HepG2 (cell line): ENCODE measurements at regions not wholly inside any gene's neighbourhood (a gene's known extent, or its start where the extent isn't known, plus 50 kb on each side); places are given as distances from the start of the nearest gene placed in this dataset.

Experiments
- ATAC-seq: fragments of 200-7000 bp; cut with Tn5 transposase; 3 replicates; pipeline ENCODE4 v1.9.1; 2020; ENCODE audit warnings: mild to moderate bottlenecking, moderate library complexity
- BruUV-seq: library from RNA; stranded (reverse); fragments of 400-500 nt; replicated peaks from 2 replicates; lab custom pipeline; 2021; lab: Mats Ljungman, UMichigan
- CTCF ChIA-PET: fragments of 300-600 bp; formaldehyde crosslinking; extraction: SDS; loops from one replicate; lab custom pipeline; 2021; ENCODE audit warnings: low total read pairs, inconsistent platforms, low intra/inter-chr PET ratio; lab: Yijun Ruan, JAX
- POLR2A ChIA-PET: fragments of 350-600 bp; sonication (Branson Sonifier 250); formaldehyde crosslinking; loops from one replicate; lab custom pipeline; 2020; ENCODE audit warnings: antibody characterized with exemption, inconsistent platforms; lab: Yijun Ruan, JAX
- DNase-seq: peaks from one replicate; pipeline ENCODE4 v3.0.0-alpha.2; 2015; ENCODE audit warnings: low spot score
- FAIRE-seq: peaks from 3 replicates; lab custom pipeline; 2011; peaks lifted over from hg19 to GRCh38; lab: Jason Lieb, UNC
- H2AFZ ChIP-seq: one replicate; pipeline ENCODE4 v1.6.1; 2011; ENCODE audit warnings: low read length, inconsistent platforms
- H3K27ac ChIP-seq: fragments of 300-600 bp; 3 replicates; pipeline ENCODE4 v1.8.0; 2011; ENCODE audit warnings: mixed run types, mild to moderate bottlenecking, mixed read lengths, low read length, inconsistent platforms; ENCODE audit not compliant: insufficient read depth; ENCODE audit errors: extremely low read length
- H3K27me3 ChIP-seq, 2 experiments: fragments of 200-600 bp in 1 of 2; 2 replicates in 1 of 2; 3 replicates in 1 of 2; pipeline versions ENCODE4 v1.6.0 to v1.8.0; 2011; ENCODE audit warnings: low read length in 2 of 2, mild to moderate bottlenecking in 2 of 2, moderate library complexity in 2 of 2, inconsistent platforms in 1 of 2; ENCODE audit not compliant: insufficient read depth in 2 of 2, control insufficient read depth in 1 of 2
- H3K36me3 ChIP-seq, 2 experiments: fragments of 200-600 bp in 1 of 2; replicated peaks in 1 of 2; 2 replicates in 1 of 2; 3 replicates in 1 of 2; pipeline versions ENCODE4 v1.5.1 to v1.8.0; 2011; ENCODE audit warnings: low read length in 2 of 2, inconsistent platforms in 1 of 2; ENCODE audit not compliant: insufficient read depth in 2 of 2, control insufficient read depth in 1 of 2
- H3K4me1 ChIP-seq: 2 replicates; pipeline ENCODE4 v1.5.1; 2012; ENCODE audit warnings: low read length, inconsistent platforms; ENCODE audit not compliant: insufficient read depth
- H3K4me2 ChIP-seq: 2 replicates; pipeline ENCODE4 v1.6.0; 2011; ENCODE audit warnings: low read depth, low read length, inconsistent platforms
- H3K4me3 ChIP-seq, 3 experiments: fragments of 200-600 bp in 1 of 3; sonication (generic), shearing (Covaris generic) in 1 of 3; replicated peaks in 1 of 3; 2 replicates each; pipeline ENCODE4 v1.5.1; 2011 to 2016; ENCODE audit warnings: low read length in 3 of 3, inconsistent platforms in 2 of 3, low read depth in 2 of 3, mild to moderate bottlenecking in 2 of 3, control low read depth in 1 of 3, mixed read lengths in 1 of 3; ENCODE audit not compliant: insufficient read depth in 1 of 3
- H3K79me2 ChIP-seq: one replicate; pipeline ENCODE4 v1.6.1; 2011; ENCODE audit warnings: low read length, inconsistent platforms; ENCODE audit not compliant: insufficient read depth
- H3K9ac ChIP-seq: 2 replicates; pipeline ENCODE4 v1.6.0; 2011; ENCODE audit warnings: mild to moderate bottlenecking, low read depth, low read length, inconsistent platforms; ENCODE audit not compliant: insufficient read depth
- H3K9me3 ChIP-seq: 2 replicates; pipeline ENCODE4 v1.5.1; 2012; ENCODE audit warnings: mild to moderate bottlenecking, low read length
- H4K20me1 ChIP-seq: 2 replicates; pipeline ENCODE4 v1.6.0; 2011; ENCODE audit warnings: inconsistent platforms, mild to moderate bottlenecking, low read length, moderate library complexity; ENCODE audit not compliant: insufficient read depth
- CHD2 ChIP-seq: IDR thresholded peaks from 2 replicates; pipeline ENCODE4 v1.6.1; 2011; ENCODE audit warnings: low read depth, low read length, improper control_type of control experiment
- ERF ChIP-seq: IDR thresholded peaks from 2 replicates; pipeline ENCODE4 v1.6.1; 2018; ENCODE audit warnings: missing biosample characterization, missing genetic modification reagents
- GZF1 ChIP-seq: sonication (generic); formaldehyde crosslinking; IDR thresholded peaks from 2 replicates; pipeline ENCODE4 v1.5.1; 2020; ENCODE audit warnings: mild to moderate bottlenecking, missing genetic modification reagents
- HDAC1 ChIP-seq: sonication (generic); formaldehyde crosslinking; IDR thresholded peaks from 2 replicates; pipeline ENCODE4 v1.5.1; 2020; ENCODE audit warnings: mild to moderate bottlenecking, missing genetic modification reagents
- IKZF4 ChIP-seq: sonication (generic); formaldehyde crosslinking; IDR thresholded peaks from 2 replicates; pipeline ENCODE4 v1.5.1; 2020; ENCODE audit warnings: borderline replicate concordance, mild to moderate bottlenecking, low read depth, missing genetic modification reagents; ENCODE audit errors: not compliant biosample characterization
- NCOA2 ChIP-seq: sonication (generic); formaldehyde crosslinking; IDR thresholded peaks from 2 replicates; pipeline ENCODE4 v1.8.0; 2022; ENCODE audit warnings: inconsistent platforms
- TBX3 ChIP-seq: fragments of 450-650 bp; IDR thresholded peaks from 2 replicates; pipeline ENCODE4 v1.6.1; 2017; ENCODE audit warnings: antibody characterized with exemption, mild to moderate bottlenecking, inconsistent platforms, borderline replicate concordance
- ZFP36 ChIP-seq: fragments of 150-350 bp; IDR thresholded peaks from 2 replicates; pipeline ENCODE4 v1.6.1; 2018; ENCODE audit warnings: borderline replicate concordance, low read length, low read depth; ENCODE audit not compliant: partially characterized antibody
- ZFP37 ChIP-seq: sonication (generic); formaldehyde crosslinking; IDR thresholded peaks from 2 replicates; pipeline ENCODE4 v1.4.0; 2020; ENCODE audit warnings: missing genetic modification reagents, borderline replicate concordance
- ZNF292 ChIP-seq: sonication (generic); formaldehyde crosslinking; IDR thresholded peaks from 2 replicates; pipeline ENCODE4 v1.8.1; 2022; ENCODE audit warnings: mild to moderate bottlenecking, low read depth, missing genetic modification reagents, borderline replicate concordance
- ZNF496 ChIP-seq: sonication (generic); formaldehyde crosslinking; IDR thresholded peaks from 2 replicates; pipeline ENCODE4 v1.8.1; 2023; ENCODE audit warnings: mild to moderate bottlenecking, moderate library complexity, missing genetic modification reagents; ENCODE audit not compliant: insufficient replicate concordance
- ZNF552 ChIP-seq: sonication (generic); formaldehyde crosslinking; IDR thresholded peaks from 2 replicates; pipeline ENCODE4 v1.9.0; 2022; ENCODE audit warnings: missing genetic modification reagents, mild to moderate bottlenecking, borderline replicate concordance
- ZNF563 ChIP-seq: sonication (generic); formaldehyde crosslinking; IDR thresholded peaks from 2 replicates; pipeline ENCODE4 v1.8.0; 2022; ENCODE audit warnings: mild to moderate bottlenecking, moderate library complexity, missing genetic modification reagents
- ZZZ3 ChIP-seq: sonication (generic); formaldehyde crosslinking; IDR thresholded peaks from 2 replicates; pipeline ENCODE4 v1.4.0; 2020; ENCODE audit warnings: missing genetic modification reagents, mild to moderate bottlenecking, borderline replicate concordance
- WGBS: methylation state at CpG from one replicate; pipeline ENCODE4 v1.1.6; 2017; ENCODE audit warnings: low lambda C conversion rate; 5-methylcytosine and 5-hydroxymethylcytosine counted together
- in situ Hi-C: cut with HindIII; loops from 2 replicates; pipeline ENCODE4 v1.10.0; 2017; ENCODE audit warnings: low pct_unique_long_range_greater_than_20kb; ENCODE audit not compliant: extremely low pct_ligation_motif_present
- intact Hi-C: fragments of 100-400 bp; cut with micrococcal nuclease; formaldehyde crosslinking; loops from one replicate; pipeline ENCODE4 v1.10.0; 2022; ENCODE audit not compliant: unreplicated experiment
- TF ChIP-seq, protein P1 (sequence below): sonication (generic); formaldehyde crosslinking; IDR thresholded peaks from 2 replicates; pipeline ENCODE4 v1.9.0; 2021; ENCODE audit warnings: missing genetic modification reagents, borderline replicate concordance
- TF ChIP-seq, protein P2 (sequence below): sonication (generic); formaldehyde crosslinking; IDR thresholded peaks from 2 replicates; pipeline ENCODE4 v1.5.0; 2020; ENCODE audit warnings: mild to moderate bottlenecking, missing genetic modification reagents
- TF ChIP-seq, protein P3 (sequence below): sonication (generic); formaldehyde crosslinking; IDR thresholded peaks from 2 replicates; pipeline ENCODE4 v1.8.1; 2022; ENCODE audit warnings: low read depth, mild to moderate bottlenecking, missing genetic modification reagents

DNA sequence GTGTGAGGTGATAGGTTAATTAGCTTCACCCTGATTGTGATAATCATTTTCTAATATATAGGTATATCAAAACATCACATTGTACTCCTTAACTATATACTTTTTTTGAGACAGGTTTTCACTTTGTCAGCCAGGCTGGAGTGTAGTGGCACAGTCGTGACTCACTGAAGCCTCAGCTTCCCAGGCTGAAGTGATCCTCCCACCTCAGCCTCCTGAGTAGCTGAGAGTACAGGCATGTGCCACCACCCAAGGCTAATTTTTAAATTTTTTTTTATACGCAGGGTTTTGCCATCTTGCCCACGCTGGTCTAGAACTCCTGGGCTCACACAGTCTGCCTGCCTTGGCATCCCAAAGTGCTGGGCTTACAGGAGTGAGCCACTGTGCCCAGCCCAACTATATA lies 455.3 kb upstream of the MAF start (continued):
- TF ChIP-seq ZFP37: no peak
- TF ChIP-seq, protein P1, sequence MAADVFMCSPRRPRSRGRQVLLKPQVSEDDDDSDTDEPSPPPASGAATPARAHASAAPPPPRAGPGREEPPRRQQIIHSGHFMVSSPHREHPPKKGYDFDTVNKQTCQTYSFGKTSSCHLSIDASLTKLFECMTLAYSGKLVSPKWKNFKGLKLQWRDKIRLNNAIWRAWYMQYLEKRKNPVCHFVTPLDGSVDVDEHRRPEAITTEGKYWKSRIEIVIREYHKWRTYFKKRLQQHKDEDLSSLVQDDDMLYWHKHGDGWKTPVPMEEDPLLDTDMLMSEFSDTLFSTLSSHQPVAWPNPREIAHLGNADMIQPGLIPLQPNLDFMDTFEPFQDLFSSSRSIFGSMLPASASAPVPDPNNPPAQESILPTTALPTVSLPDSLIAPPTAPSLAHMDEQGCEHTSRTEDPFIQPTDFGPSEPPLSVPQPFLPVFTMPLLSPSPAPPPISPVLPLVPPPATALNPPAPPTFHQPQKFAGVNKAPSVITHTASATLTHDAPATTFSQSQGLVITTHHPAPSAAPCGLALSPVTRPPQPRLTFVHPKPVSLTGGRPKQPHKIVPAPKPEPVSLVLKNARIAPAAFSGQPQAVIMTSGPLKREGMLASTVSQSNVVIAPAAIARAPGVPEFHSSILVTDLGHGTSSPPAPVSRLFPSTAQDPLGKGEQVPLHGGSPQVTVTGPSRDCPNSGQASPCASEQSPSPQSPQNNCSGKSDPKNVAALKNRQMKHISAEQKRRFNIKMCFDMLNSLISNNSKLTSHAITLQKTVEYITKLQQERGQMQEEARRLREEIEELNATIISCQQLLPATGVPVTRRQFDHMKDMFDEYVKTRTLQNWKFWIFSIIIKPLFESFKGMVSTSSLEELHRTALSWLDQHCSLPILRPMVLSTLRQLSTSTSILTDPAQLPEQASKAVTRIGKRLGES (CRISPR knock-in tag): no peak
- TF ChIP-seq HDAC1: no peak
- TF ChIP-seq, all 625 proteins: peak for 0

DNA sequence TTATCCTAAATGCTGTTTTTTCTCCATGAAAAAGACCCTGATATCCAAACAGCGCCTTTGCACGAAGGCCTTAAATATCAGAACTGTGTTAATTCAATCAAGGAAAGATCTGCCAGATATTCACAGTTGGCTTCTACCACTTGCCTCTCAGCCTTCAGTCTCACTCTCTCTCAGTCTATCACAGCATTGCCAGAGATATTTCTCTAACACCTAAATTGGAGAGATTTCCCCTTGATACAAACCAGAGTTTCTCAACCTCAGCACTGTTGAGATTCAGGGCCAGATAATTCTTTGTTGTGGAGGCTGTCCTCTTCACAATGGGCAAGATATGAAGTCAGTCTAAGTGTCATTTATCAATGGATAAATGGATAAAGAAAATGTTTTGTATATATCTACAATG lies 454.1 kb upstream of the MAF start:
- Histone ChIP-seq H4K20me1 (no peaks in the 10 kb centered on the region), H3K27me3 (no peaks in the 10 kb centered on the region; a peak in 1 of 5 replicates), H3K4me2 (no peak overlapping the region), H3K27ac (no peak overlapping the region), H3K4me1 (no peaks in the 10 kb centered on the region), H3K79me2 (no peaks in the 10 kb centered on the region), H3K9ac (no peak overlapping the region), H3K36me3 (no peaks in the 10 kb centered on the region), H3K9me3 (no peaks in the 10 kb centered on the region), H2AFZ (no peak overlapping the region), H3K4me3 (no peak overlapping the region)
- DNase-seq: no peak
- ChIA-PET POLR2A (no interaction called here), CTCF (no interaction called here)
- 27% methylated on average over 2 of the region's 2 CpGs for WGBS
- no peak for FAIRE-seq
- in situ Hi-C loops (no loop called here), intact Hi-C loops (no loop called here)
- BruUV-seq: no TSS peak
- ATAC-seq: no peak
- TF ChIP-seq TBX3 (no peak), ZNF563 (CRISPR knock-in tag) (no peak), CHD2 (no peak), GZF1 (CRISPR knock-in tag) (no peak), ZNF496 (CRISPR knock-in tag) (no peak), ZFP36 (no peak), ZNF292 (no peak), NCOA2 (no peak), ZZZ3 (no peak), ERF (CRISPR knock-in tag) (no peak), ZNF552 (CRISPR knock-in tag) (no peak), IKZF4 (CRISPR knock-in tag) (no peak)
- TF ChIP-seq, protein P2, sequence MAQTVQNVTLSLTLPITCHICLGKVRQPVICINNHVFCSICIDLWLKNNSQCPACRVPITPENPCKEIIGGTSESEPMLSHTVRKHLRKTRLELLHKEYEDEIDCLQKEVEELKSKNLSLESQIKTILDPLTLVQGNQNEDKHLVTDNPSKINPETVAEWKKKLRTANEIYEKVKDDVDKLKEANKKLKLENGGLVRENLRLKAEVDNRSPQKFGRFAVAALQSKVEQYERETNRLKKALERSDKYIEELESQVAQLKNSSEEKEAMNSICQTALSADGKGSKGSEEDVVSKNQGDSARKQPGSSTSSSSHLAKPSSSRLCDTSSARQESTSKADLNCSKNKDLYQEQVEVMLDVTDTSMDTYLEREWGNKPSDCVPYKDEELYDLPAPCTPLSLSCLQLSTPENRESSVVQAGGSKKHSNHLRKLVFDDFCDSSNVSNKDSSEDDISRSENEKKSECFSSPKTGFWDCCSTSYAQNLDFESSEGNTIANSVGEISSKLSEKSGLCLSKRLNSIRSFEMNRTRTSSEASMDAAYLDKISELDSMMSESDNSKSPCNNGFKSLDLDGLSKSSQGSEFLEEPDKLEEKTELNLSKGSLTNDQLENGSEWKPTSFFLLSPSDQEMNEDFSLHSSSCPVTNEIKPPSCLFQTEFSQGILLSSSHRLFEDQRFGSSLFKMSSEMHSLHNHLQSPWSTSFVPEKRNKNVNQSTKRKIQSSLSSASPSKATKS (CRISPR knock-in tag): no peak
- TF ChIP-seq, protein P3, sequence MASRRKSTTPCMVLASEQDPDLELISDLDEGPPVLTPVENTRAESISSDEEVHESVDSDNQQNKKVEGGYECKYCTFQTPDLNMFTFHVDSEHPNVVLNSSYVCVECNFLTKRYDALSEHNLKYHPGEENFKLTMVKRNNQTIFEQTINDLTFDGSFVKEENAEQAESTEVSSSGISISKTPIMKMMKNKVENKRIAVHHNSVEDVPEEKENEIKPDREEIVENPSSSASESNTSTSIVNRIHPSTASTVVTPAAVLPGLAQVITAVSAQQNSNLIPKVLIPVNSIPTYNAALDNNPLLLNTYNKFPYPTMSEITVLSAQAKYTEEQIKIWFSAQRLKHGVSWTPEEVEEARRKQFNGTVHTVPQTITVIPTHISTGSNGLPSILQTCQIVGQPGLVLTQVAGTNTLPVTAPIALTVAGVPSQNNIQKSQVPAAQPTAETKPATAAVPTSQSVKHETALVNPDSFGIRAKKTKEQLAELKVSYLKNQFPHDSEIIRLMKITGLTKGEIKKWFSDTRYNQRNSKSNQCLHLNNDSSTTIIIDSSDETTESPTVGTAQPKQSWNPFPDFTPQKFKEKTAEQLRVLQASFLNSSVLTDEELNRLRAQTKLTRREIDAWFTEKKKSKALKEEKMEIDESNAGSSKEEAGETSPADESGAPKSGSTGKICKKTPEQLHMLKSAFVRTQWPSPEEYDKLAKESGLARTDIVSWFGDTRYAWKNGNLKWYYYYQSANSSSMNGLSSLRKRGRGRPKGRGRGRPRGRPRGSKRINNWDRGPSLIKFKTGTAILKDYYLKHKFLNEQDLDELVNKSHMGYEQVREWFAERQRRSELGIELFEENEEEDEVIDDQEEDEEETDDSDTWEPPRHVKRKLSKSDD: no peak
